ENCODE measurements at regions not wholly inside any gene's neighbourhood (a gene's known extent, or its start where the extent isn't known, plus 50 kb on each side); places are given as distances from the start of the nearest gene placed in this dataset.

GRCh38 chrX:25640276-25640675 lies 497.9 kb upstream of the MAGEB18 start:
- H2AFZ ChIP-seq (ENCODE audit: low read length), result no peak overlapping the region
- no peak overlapping the region for H3K9ac ChIP-seq (replicated peaks in 1 of 4; ENCODE audit: extremely low read depth in 1 of 4, low read depth in 3 of 4, low read length in 3 of 4)
- H3K4me2 ChIP-seq (ENCODE audit: insufficient read depth in 1 of 2, low read depth in 2 of 2, low read length in 2 of 2), result no peak overlapping the region
- no peaks in the 10 kb centered on the region for H3K4me1 ChIP-seq (replicated peaks in 1 of 4; ENCODE audit: control insufficient read depth in 3 of 4, insufficient read depth in 4 of 4, low read length in 3 of 4)
- H2BK5ac ChIP-seq (ENCODE audit: low read depth, low read length), result no peak overlapping the region
- no peaks in the 10 kb centered on the region for H3K79me2 ChIP-seq (ENCODE audit: control insufficient read depth in 1 of 2, insufficient read depth in 2 of 2, low read length in 2 of 2)
- FAIRE-seq, result no peak
- no peaks in the 10 kb centered on the region for H3K27me3 ChIP-seq (replicated peaks in 1 of 4; ENCODE audit: control insufficient read depth in 3 of 4, extremely low read depth in 1 of 4, insufficient read depth in 3 of 4, low read length in 3 of 4)
- H3K9me3 ChIP-seq (ENCODE audit: insufficient read depth in 2 of 2, low read depth in 1 of 2, low read length in 1 of 2), result no peaks in the 10 kb centered on the region
- CTCF ChIA-PET (ENCODE audit: partially characterized antibody), result no interaction called here
- no peak for DNase-seq (ENCODE audit: low read depth in 1 of 2, low spot score in 2 of 2)
- no peak overlapping the region for H3K14ac ChIP-seq (ENCODE audit: insufficient read length)
- no peak overlapping the region for H3K4me3 ChIP-seq (ENCODE audit: extremely low read depth in 1 of 4, insufficient read depth in 2 of 4, low read depth in 3 of 4, low read length in 4 of 4)
- H3K27ac ChIP-seq (ENCODE audit: low read depth, low read length), result no peak overlapping the region
- H2BK120ac ChIP-seq (replicated peaks; ENCODE audit: low read depth, low read length), result no peak overlapping the region
- TF ChIP-seq TAF7 (optimal IDR thresholded peaks at IDR 0.05; ENCODE audit: borderline replicate concordance, low read depth, low read length) (no peak), PHF8 (conservative IDR thresholded peaks at IDR 0.05; ENCODE audit: low read depth, low read length) (no peak)
- H3K18ac ChIP-seq (ENCODE audit: extremely low read depth, low read length), result no peak overlapping the region
- H4K5ac ChIP-seq (ENCODE audit: insufficient read length, low read depth, low read length), result no peak overlapping the region
- H3K56ac ChIP-seq (replicated peaks; ENCODE audit: insufficient read length, low read depth, low read length), result no peak overlapping the region
- H4K91ac ChIP-seq (replicated peaks; ENCODE audit: insufficient read length, low read length), result no peak overlapping the region
- no peaks in the 10 kb centered on the region for H4K20me1 ChIP-seq (replicated peaks in 1 of 2; ENCODE audit: control insufficient read depth in 1 of 2, insufficient read depth in 2 of 2, low read length in 2 of 2)
- POLR2A ChIA-PET (ENCODE audit: partially characterized antibody), result no interaction called here
- 0% methylated on average over 1 of the region's 1 CpG; no CpG with 5 or more reads in 1 of the 2 experiments for WGBS, 2 experiments (ENCODE audit: extremely low coverage in 1 of 2, insufficient coverage in 1 of 2, insufficient read length in 1 of 2, insufficient replicate concordance in 2 of 2, low coverage in 1 of 2, low lambda C conversion rate in 2 of 2, missing lambda C conversion rate in 1 of 2)
- no peak overlapping the region for H2AK5ac ChIP-seq (ENCODE audit: low read depth, low read length)
- no peaks in the 10 kb centered on the region for H3K36me3 ChIP-seq (ENCODE audit: control insufficient read depth in 2 of 4, insufficient read depth in 4 of 4, low read length in 3 of 4)
- no peak overlapping the region for H2BK15ac ChIP-seq (ENCODE audit: low read length)
- H2BK12ac ChIP-seq (ENCODE audit: low read depth, low read length), result no peak overlapping the region
- H3K23ac ChIP-seq (ENCODE audit: insufficient read length), result no peak overlapping the region
- no peaks in the 10 kb centered on the region for H3K79me1 ChIP-seq (ENCODE audit: low read depth, low read length)
- H3K4ac ChIP-seq (replicated peaks; ENCODE audit: insufficient read length, low read depth, low read length), result no peak overlapping the region
- no peaks in the 10 kb centered on the region for H3K23me2 ChIP-seq (ENCODE audit: low read depth, low read length)
- no peak overlapping the region for H2BK20ac ChIP-seq (ENCODE audit: low read length)
- H4K8ac ChIP-seq (ENCODE audit: extremely low read depth, insufficient read depth, low read length), result no peak overlapping the region
